ENCODE measurements at regions not wholly inside any gene's neighbourhood (a gene's known extent, or its start where the extent isn't known, plus 50 kb on each side); places are given as distances from the start of the nearest gene placed in this dataset.

- TF ChIP-seq ZNF426 (tag by site-specific recombination; IDR thresholded peaks at IDR 0.05) (no peak), PRDM2 (tag by site-specific recombination; IDR thresholded peaks at IDR 0.05; ENCODE audit: borderline replicate concordance) (no peak), BCL11B (tag by site-specific recombination; IDR thresholded peaks at IDR 0.05; ENCODE audit: low read depth) (no peak), ZNF433 (tag by site-specific recombination; IDR thresholded peaks at IDR 0.05; ENCODE audit: low read depth) (no peak), ZNF48 (tag by site-specific recombination; IDR thresholded peaks at IDR 0.05) (no peak), RBAK (tag by site-specific recombination; IDR thresholded peaks at IDR 0.05) (no peak), PRDM4 (tag by site-specific recombination; IDR thresholded peaks at IDR 0.05) (no peak), GLIS2 (tag by site-specific recombination; IDR thresholded peaks at IDR 0.05) (no peak), CTCF (tag by site-specific recombination; IDR thresholded peaks at IDR 0.05) (no peak), ZNF146 (tag by site-specific recombination; IDR thresholded peaks at IDR 0.05) (no peak), ZNF214 (tag by site-specific recombination; IDR thresholded peaks at IDR 0.05; ENCODE audit: borderline replicate concordance) (no peak)
- no peak overlapping the region for H3K27ac ChIP-seq (ENCODE audit: extremely low read depth, low read depth, low read length)
- H3K4me1 ChIP-seq (ENCODE audit: control insufficient read depth, insufficient read depth, low read length): no peaks in the 10 kb centered on the region
- POLR2A ChIA-PET: no interaction called here
- CTCF ChIA-PET: interaction anchor here (0.6 to 0.8 kb wide), 2 partner anchors 24 to 755 kb away, joined by 3 to 4 read pairs; no protein-coding TSS in a partner anchor
- no peaks in the 10 kb centered on the region for H3K36me3 ChIP-seq (ENCODE audit: control insufficient read depth in 2 of 2, insufficient read depth in 1 of 2, low read length in 2 of 2)
- no peak overlapping the region for H3K4me3 ChIP-seq (ENCODE audit: low read depth, low read length)
- no peaks in the 10 kb centered on the region for H3K9me3 ChIP-seq (ENCODE audit: control insufficient read depth, insufficient read depth, low read depth, low read length)
Measured at GRCh38 chr4:136829280-136829679, 703.0 kb downstream of the PCDH18 start.

- POLR2A ChIA-PET: no interaction called here
- no peaks in the 10 kb centered on the region for H3K4me1 ChIP-seq (ENCODE audit: control insufficient read depth, insufficient read depth, low read length)
- no peaks in the 10 kb centered on the region for H3K36me3 ChIP-seq (ENCODE audit: control insufficient read depth in 2 of 2, insufficient read depth in 1 of 2, low read length in 2 of 2)
- no peak overlapping the region for H3K27ac ChIP-seq (ENCODE audit: extremely low read depth, low read depth, low read length)
- CTCF ChIA-PET: no interaction called here
- no peaks in the 10 kb centered on the region for H3K9me3 ChIP-seq (ENCODE audit: control insufficient read depth, insufficient read depth, low read depth, low read length)
- H3K4me3 ChIP-seq (ENCODE audit: low read depth, low read length): no peak overlapping the region
- no peak for TF ChIP-seq ZNF701 (tag by site-specific recombination; IDR thresholded peaks at IDR 0.05)
- TF ChIP-seq ZNF23 (tag by site-specific recombination; IDR thresholded peaks at IDR 0.05; ENCODE audit: borderline replicate concordance): no peak
- TF ChIP-seq ZSCAN30 (tag by site-specific recombination; IDR thresholded peaks at IDR 0.05): no peak
- no peak for TF ChIP-seq GLIS1 (tag by site-specific recombination; IDR thresholded peaks at IDR 0.05)
- TF ChIP-seq ZNF121 (tag by site-specific recombination; IDR thresholded peaks at IDR 0.05): no peak
- no peak for TF ChIP-seq ZNF311 (tag by site-specific recombination; IDR thresholded peaks at IDR 0.05; ENCODE audit: borderline replicate concordance)
- TF ChIP-seq ZNF639 (tag by site-specific recombination; IDR thresholded peaks at IDR 0.05): no peak
- TF ChIP-seq KLF17 (tag by site-specific recombination; IDR thresholded peaks at IDR 0.05): no peak
- no peak for TF ChIP-seq ZNF768 (tag by site-specific recombination; IDR thresholded peaks at IDR 0.05)
- no peak for TF ChIP-seq KLF10 (tag by site-specific recombination; IDR thresholded peaks at IDR 0.05)
- no peak for TF ChIP-seq ZNF530 (tag by site-specific recombination; IDR thresholded peaks at IDR 0.05; ENCODE audit: low read depth)
- no peak for TF ChIP-seq ZNF292 (tag by site-specific recombination; IDR thresholded peaks at IDR 0.05; ENCODE audit: borderline replicate concordance, low read depth)
Measured at GRCh38 chr4:136823020-136823419, 709.3 kb downstream of the PCDH18 start.
